GM12878 (cell line): ENCODE measurements at regions not wholly inside any gene's neighbourhood (a gene's known extent, or its start where the extent isn't known, plus 50 kb on each side); places are given as distances from the start of the nearest gene placed in this dataset.

Experiments
- CREM ChIP-seq: IDR thresholded peaks from 2 replicates; pipeline ENCODE4 v1.6.1; 2014; ENCODE audit warnings: antibody characterized with exemption, low read depth
- EGR1 ChIP-seq, 2 experiments: IDR thresholded peaks; 1 replicate in 1 of 2; 2 replicates in 1 of 2; pipeline ENCODE4 v1.6.1; 2011 to 2012; ENCODE audit warnings: low read depth in 2 of 2, low read length in 2 of 2, borderline replicate concordance in 1 of 2, mild to moderate bottlenecking in 1 of 2, moderate library complexity in 1 of 2
- EZH2 ChIP-seq: IDR thresholded peaks from 2 replicates; pipeline ENCODE4 v1.6.1; 2012; ENCODE audit warnings: low read depth, mild to moderate bottlenecking, control low read depth, inconsistent platforms, low read length, borderline replicate concordance; ENCODE audit not compliant: control insufficient read depth
- FOXK2 ChIP-seq: fragments of 450-650 bp; IDR thresholded peaks from 2 replicates; pipeline ENCODE4 v1.6.1; 2017; ENCODE audit warnings: mild to moderate bottlenecking, moderate library complexity
- RFX5 ChIP-seq: IDR thresholded peaks from 2 replicates; pipeline ENCODE4 v1.6.1; 2011; ENCODE audit warnings: low read depth, low read length, improper control_type of control experiment
- SREBF1 ChIP-seq: IDR thresholded peaks from 2 replicates; pipeline ENCODE4 v1.6.1; 2012; ENCODE audit warnings: mild to moderate bottlenecking, low read length
- SRF ChIP-seq, 2 experiments: IDR thresholded peaks; 2 replicates each; pipeline ENCODE4 v1.6.1; 2011; ENCODE audit warnings: low read depth in 2 of 2, low read length in 2 of 2, mild to moderate bottlenecking in 1 of 2, moderate library complexity in 1 of 2
- SUZ12 ChIP-seq: fragments of 200-600 bp; sonication (generic); IDR thresholded peaks from one replicate; pipeline ENCODE4 v1.6.1; 2018; ENCODE audit warnings: antibody characterized with exemption, mild to moderate bottlenecking; ENCODE audit not compliant: unreplicated experiment
- YY1 ChIP-seq: IDR thresholded peaks from 2 replicates; pipeline ENCODE4 v1.6.1; 2011; ENCODE audit warnings: low read depth, mild to moderate bottlenecking, low read length
- TF ChIP-seq, protein P1 (sequence below): fragments of 450-650 bp; formaldehyde crosslinking; IDR thresholded peaks from 2 replicates; pipeline ENCODE4 v1.5.0; 2022; ENCODE audit warnings: mild to moderate bottlenecking, missing genetic modification characterization
- TF ChIP-seq, protein P2 (sequence below): fragments of 450-650 bp; IDR thresholded peaks from 2 replicates; pipeline ENCODE4 v1.6.1; 2017; ENCODE audit warnings: mild to moderate bottlenecking, moderate library complexity
- TF ChIP-seq, protein P3 (sequence below): fragments of 450-650 bp; IDR thresholded peaks from 2 replicates; pipeline ENCODE4 v1.6.1; 2017; ENCODE audit warnings: antibody characterized with exemption, mild to moderate bottlenecking, moderate library complexity
- TF ChIP-seq, protein P4 (sequence below): fragments of 450-650 bp; IDR thresholded peaks from 2 replicates; pipeline ENCODE4 v1.6.1; 2016; ENCODE audit warnings: mild to moderate bottlenecking

DNA sequence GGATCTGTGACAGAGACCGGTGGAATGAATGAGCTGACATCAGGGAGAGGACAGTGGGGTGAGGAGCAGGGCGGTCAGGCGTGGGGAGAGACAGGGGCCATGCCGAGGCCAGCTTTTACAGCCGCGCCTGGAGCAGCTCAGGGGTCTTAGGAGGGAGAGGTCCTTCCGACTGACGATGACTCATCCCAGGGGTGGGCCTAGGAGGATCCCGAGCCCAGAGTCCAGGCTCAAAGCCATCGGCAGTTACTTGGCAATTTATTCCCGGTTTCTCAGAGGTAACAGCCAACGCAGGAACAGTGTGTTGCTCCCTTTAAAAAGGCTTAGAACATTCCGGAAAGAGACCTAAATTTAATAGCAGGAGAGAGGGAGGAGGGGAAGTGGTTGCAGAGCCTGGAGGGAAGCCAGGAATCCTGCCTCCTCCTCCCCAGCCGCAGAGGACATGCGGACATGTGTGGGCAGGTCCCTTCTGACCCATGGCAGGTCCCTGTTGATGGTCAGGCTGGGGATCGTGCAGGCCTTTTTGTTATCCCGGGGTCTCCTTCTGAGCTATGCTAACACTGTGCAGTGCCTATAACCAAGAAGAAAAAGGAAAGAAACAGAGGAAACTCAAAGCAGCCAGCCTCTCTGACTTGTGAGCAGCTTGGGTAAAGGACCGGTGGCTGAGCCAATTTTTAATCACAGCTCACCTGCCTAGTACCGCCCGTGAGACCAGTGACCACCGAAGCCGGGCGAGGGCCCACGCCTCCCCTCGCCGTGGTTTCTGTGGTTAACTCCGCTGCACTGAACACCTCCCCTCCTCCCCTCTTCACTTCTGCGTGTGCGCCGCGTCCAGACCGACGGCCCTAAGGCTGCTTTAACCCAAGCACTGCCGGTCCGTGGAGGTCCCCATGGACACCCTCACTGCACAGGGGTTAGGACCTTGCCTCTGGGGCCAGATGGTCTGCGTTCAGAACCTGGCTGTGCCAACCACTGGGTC, 392.4 kb upstream of the PROK2 start (continued):
- TF ChIP-seq, protein P1, sequence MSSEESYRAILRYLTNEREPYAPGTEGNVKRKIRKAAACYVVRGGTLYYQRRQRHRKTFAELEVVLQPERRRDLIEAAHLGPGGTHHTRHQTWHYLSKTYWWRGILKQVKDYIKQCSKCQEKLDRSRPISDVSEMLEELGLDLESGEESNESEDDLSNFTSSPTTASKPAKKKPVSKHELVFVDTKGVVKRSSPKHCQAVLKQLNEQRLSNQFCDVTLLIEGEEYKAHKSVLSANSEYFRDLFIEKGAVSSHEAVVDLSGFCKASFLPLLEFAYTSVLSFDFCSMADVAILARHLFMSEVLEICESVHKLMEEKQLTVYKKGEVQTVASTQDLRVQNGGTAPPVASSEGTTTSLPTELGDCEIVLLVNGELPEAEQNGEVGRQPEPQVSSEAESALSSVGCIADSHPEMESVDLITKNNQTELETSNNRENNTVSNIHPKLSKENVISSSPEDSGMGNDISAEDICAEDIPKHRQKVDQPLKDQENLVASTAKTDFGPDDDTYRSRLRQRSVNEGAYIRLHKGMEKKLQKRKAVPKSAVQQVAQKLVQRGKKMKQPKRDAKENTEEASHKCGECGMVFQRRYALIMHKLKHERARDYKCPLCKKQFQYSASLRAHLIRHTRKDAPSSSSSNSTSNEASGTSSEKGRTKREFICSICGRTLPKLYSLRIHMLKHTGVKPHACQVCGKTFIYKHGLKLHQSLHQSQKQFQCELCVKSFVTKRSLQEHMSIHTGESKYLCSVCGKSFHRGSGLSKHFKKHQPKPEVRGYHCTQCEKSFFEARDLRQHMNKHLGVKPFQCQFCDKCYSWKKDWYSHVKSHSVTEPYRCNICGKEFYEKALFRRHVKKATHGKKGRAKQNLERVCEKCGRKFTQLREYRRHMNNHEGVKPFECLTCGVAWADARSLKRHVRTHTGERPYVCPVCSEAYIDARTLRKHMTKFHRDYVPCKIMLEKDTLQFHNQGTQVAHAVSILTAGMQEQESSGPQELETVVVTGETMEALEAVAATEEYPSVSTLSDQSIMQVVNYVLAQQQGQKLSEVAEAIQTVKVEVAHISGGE, result no peak
- TF ChIP-seq FOXK2, result no peak
- TF ChIP-seq EZH2, result no peak
- TF ChIP-seq, protein P2, sequence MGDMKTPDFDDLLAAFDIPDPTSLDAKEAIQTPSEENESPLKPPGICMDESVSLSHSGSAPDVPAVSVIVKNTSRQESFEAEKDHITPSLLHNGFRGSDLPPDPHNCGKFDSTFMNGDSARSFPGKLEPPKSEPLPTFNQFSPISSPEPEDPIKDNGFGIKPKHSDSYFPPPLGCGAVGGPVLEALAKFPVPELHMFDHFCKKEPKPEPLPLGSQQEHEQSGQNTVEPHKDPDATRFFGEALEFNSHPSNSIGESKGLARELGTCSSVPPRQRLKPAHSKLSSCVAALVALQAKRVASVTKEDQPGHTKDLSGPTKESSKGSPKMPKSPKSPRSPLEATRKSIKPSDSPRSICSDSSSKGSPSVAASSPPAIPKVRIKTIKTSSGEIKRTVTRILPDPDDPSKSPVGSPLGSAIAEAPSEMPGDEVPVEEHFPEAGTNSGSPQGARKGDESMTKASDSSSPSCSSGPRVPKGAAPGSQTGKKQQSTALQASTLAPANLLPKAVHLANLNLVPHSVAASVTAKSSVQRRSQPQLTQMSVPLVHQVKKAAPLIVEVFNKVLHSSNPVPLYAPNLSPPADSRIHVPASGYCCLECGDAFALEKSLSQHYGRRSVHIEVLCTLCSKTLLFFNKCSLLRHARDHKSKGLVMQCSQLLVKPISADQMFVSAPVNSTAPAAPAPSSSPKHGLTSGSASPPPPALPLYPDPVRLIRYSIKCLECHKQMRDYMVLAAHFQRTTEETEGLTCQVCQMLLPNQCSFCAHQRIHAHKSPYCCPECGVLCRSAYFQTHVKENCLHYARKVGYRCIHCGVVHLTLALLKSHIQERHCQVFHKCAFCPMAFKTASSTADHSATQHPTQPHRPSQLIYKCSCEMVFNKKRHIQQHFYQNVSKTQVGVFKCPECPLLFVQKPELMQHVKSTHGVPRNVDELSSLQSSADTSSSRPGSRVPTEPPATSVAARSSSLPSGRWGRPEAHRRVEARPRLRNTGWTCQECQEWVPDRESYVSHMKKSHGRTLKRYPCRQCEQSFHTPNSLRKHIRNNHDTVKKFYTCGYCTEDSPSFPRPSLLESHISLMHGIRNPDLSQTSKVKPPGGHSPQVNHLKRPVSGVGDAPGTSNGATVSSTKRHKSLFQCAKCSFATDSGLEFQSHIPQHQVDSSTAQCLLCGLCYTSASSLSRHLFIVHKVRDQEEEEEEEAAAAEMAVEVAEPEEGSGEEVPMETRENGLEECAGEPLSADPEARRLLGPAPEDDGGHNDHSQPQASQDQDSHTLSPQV, result no peak
- TF ChIP-seq CREM, result peak; percentile 62; the same call in 1 of the 2 replicates
- TF ChIP-seq EGR1 (IDR thresholded peaks at IDR 0.05; ENCODE audit: borderline replicate concordance in 1 of 2, low read depth in 2 of 2, low read length in 2 of 2), result 0 out of 3 replicates have a peak, but pooled peaks of 1 of the 2 experiments have one; percentile 4
- TF ChIP-seq, protein P3, sequence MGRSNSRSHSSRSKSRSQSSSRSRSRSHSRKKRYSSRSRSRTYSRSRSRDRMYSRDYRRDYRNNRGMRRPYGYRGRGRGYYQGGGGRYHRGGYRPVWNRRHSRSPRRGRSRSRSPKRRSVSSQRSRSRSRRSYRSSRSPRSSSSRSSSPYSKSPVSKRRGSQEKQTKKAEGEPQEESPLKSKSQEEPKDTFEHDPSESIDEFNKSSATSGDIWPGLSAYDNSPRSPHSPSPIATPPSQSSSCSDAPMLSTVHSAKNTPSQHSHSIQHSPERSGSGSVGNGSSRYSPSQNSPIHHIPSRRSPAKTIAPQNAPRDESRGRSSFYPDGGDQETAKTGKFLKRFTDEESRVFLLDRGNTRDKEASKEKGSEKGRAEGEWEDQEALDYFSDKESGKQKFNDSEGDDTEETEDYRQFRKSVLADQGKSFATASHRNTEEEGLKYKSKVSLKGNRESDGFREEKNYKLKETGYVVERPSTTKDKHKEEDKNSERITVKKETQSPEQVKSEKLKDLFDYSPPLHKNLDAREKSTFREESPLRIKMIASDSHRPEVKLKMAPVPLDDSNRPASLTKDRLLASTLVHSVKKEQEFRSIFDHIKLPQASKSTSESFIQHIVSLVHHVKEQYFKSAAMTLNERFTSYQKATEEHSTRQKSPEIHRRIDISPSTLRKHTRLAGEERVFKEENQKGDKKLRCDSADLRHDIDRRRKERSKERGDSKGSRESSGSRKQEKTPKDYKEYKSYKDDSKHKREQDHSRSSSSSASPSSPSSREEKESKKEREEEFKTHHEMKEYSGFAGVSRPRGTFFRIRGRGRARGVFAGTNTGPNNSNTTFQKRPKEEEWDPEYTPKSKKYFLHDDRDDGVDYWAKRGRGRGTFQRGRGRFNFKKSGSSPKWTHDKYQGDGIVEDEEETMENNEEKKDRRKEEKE, result no peak
- no peak for TF ChIP-seq RFX5
- TF ChIP-seq, protein P4, sequence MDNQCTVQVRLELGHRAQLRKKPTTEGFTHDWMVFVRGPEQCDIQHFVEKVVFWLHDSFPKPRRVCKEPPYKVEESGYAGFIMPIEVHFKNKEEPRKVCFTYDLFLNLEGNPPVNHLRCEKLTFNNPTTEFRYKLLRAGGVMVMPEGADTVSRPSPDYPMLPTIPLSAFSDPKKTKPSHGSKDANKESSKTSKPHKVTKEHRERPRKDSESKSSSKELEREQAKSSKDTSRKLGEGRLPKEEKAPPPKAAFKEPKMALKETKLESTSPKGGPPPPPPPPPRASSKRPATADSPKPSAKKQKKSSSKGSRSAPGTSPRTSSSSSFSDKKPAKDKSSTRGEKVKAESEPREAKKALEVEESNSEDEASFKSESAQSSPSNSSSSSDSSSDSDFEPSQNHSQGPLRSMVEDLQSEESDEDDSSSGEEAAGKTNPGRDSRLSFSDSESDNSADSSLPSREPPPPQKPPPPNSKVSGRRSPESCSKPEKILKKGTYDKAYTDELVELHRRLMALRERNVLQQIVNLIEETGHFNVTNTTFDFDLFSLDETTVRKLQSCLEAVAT, result peak; percentile 83
- TF ChIP-seq SRF (IDR thresholded peaks at IDR 0.05; ENCODE audit: low read depth in 2 of 2, low read length in 2 of 2), result no peak
- 0 out of 2 replicates have a peak, but pooled peaks have one; percentile 13 for TF ChIP-seq YY1
- no peak for TF ChIP-seq SREBF1
- no peak for TF ChIP-seq SUZ12
